Ascending aorta (tissue), 2 donors: ENCODE measurements at regions not wholly inside any gene's neighbourhood (a gene's known extent, or its start where the extent isn't known, plus 50 kb on each side); places are given as distances from the start of the nearest gene placed in this dataset.

ENCODE experiments used
- DNase-seq, 2 donors: peaks; one replicate each; pipeline ENCODE4 v3.0.0-alpha.2; 2019; ENCODE audit warnings: low spot score in 2 of 2
- H3K27ac ChIP-seq, 2 donors: fragments of 200-600 bp; sonication (generic); one replicate each; pipeline ENCODE4 v1.5.1; 2016 to 2017; ENCODE audit warnings: mild to moderate bottlenecking in 1 of 2
- H3K27me3 ChIP-seq: fragments of 200-600 bp; sonication (generic); one replicate; pipeline ENCODE4 v1.5.1; 2017
- H3K36me3 ChIP-seq, 2 donors: fragments of 200-600 bp; sonication (generic); one replicate each; pipeline ENCODE4 v1.5.1; 2016
- H3K4me1 ChIP-seq, 2 donors: fragments of 200-600 bp; sonication (generic); one replicate each; pipeline ENCODE4 v1.5.1; 2016 to 2017; ENCODE audit warnings: mild to moderate bottlenecking in 1 of 2
- H3K4me3 ChIP-seq, 2 donors: fragments of 200-600 bp; sonication (generic); one replicate each; pipeline ENCODE4 v1.5.1; 2016 to 2017; ENCODE audit warnings: mild to moderate bottlenecking in 1 of 2
- H3K9me3 ChIP-seq, 2 donors: fragments of 200-600 bp; sonication (generic); one replicate each; pipeline ENCODE4 v1.5.1; 2016
- intact Hi-C: fragments of 100-400 bp; cut with DNase I; formaldehyde crosslinking; loops from one replicate; pipeline ENCODE4 v1.15.1; 2023
- TF ChIP-seq, protein P1 (sequence below), 3 experiments: fragments of 200-600 bp in 2 of 3; fragments of 450-650 bp in 1 of 3; sonication (generic) in 2 of 3; IDR thresholded peaks; one replicate each; pipeline ENCODE4 v1.5.1; 2016 to 2019; ENCODE audit warnings: antibody characterized with exemption in 3 of 3, mild to moderate bottlenecking in 1 of 3, moderate library complexity in 1 of 3

DNA sequence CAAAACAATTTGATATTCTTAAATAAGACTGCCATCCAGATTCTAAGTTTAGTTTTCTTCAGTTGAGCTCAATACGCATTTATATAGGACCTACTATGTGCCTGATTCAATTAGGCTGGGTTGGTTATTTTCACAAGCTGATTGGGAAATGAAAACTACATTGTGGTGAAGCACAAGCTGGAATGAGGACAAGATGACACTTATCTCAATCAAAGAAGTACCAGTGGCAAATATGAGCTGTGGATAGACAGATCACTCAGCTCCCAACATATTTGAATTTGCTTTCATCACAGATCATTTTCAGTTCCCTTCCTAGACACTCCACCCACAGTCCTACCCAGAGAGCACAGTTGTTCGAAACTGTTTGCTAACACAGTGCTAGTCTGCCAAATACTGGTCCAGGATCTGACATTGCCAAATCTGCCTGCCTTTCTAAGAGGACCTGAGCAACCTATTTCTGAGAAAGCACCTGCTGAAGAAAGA is 74.7 kb downstream of the LLPH start:
- Histone ChIP-seq H3K4me3 (no peak overlapping the region), H3K27me3 (no peaks in the 10 kb centered on the region)

DNA sequence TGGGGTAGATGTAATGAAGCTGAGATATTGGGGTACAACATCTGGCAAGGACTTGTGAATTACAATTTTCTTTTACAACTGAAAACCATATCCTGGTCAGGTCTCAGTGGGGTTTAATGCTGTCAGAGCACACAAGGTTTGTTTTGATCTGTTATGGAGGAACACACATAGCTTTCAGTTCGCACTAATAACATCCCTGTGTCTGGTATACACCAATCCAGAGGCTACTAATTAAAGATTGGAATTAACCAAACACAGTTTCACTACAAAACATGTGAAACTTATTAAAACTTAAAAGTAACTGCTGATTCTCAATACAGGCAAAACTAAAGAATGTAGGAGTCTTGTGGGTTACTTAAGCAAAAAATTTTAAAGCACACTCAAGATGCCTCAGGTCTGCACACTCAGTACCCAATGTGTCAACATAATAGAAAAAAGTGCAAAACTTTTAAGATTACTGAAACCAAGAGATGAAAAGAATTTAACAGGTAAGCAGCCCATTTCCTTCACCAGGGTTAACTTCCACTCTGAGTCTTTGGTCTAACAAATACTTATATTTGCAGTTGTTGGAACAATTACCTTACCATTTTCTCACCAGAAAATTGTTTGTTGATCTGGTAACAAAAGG is 77.4 kb downstream of the LLPH start:
- Histone ChIP-seq H3K4me1 (no peaks in the 10 kb centered on the region), H3K4me3 (no peak overlapping the region), H3K27ac (no peak overlapping the region), H3K9me3 (no peaks in the 10 kb centered on the region), H3K36me3 (no peaks in the 10 kb centered on the region), H3K27me3 (no peaks in the 10 kb centered on the region)
- DNase-seq: no peak
- intact Hi-C loops: no loop called here
- TF ChIP-seq, protein P1, sequence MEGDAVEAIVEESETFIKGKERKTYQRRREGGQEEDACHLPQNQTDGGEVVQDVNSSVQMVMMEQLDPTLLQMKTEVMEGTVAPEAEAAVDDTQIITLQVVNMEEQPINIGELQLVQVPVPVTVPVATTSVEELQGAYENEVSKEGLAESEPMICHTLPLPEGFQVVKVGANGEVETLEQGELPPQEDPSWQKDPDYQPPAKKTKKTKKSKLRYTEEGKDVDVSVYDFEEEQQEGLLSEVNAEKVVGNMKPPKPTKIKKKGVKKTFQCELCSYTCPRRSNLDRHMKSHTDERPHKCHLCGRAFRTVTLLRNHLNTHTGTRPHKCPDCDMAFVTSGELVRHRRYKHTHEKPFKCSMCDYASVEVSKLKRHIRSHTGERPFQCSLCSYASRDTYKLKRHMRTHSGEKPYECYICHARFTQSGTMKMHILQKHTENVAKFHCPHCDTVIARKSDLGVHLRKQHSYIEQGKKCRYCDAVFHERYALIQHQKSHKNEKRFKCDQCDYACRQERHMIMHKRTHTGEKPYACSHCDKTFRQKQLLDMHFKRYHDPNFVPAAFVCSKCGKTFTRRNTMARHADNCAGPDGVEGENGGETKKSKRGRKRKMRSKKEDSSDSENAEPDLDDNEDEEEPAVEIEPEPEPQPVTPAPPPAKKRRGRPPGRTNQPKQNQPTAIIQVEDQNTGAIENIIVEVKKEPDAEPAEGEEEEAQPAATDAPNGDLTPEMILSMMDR (IDR thresholded peaks at IDR 0.05): no peak

More for the DNA sequence above, 74.7 kb downstream of the LLPH start:
- no peak overlapping the region for H3K27ac ChIP-seq
- intact Hi-C loops: no loop called here
- H3K4me1 ChIP-seq: no peaks in the 10 kb centered on the region
- no peaks in the 10 kb centered on the region for H3K9me3 ChIP-seq
- TF ChIP-seq, protein P1 (IDR thresholded peaks at IDR 0.05): no peak
- DNase-seq: no peak
- no peaks in the 10 kb centered on the region for H3K36me3 ChIP-seq

DNA sequence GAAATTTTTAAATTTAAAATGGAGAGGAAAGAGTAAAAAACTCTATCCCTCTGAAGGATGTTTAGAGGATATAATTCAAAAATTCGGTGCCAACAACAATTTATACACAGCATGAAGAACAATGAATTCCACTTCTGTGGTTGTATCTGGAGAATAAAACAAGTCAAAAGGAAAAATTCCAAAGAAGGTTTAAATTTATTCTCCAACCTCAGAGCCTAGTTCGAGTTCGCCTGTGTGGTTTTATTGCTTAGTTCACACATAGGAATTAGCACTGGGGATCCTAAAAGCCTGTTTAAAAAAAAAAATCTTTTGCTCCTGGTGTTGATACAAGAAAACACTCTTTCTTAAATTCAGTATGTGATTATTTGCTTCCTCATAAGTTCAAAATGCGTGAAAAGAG is 79.2 kb downstream of the LLPH start:
- Histone ChIP-seq H3K4me1 (no peaks in the 10 kb centered on the region), H3K4me3 (no peak overlapping the region), H3K27me3 (no peaks in the 10 kb centered on the region), H3K27ac (no peak overlapping the region), H3K36me3 (no peaks in the 10 kb centered on the region), H3K9me3 (no peaks in the 10 kb centered on the region)
- intact Hi-C loops: no loop called here
- DNase-seq: no peak
- TF ChIP-seq, protein P1 (IDR thresholded peaks at IDR 0.05): no peak

DNA sequence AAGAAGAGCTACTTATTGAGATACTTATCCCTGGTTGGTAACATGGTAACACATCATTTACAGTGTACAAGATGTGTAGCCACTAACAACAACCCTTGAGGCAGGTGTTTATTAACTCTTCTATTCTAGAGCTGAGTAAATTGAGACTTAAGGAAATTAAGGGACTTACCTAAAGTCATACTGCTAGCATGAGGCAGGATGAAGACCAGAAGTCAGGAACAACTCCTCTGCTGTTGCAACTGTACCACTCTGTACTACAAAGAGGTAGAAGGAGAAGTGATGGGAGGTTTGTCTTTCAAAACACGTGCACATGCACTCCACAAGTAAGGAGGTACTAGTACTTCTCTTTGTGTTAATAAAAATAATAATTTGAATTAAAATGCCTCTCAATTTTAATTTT is 79.9 kb downstream of the LLPH start:
- Histone ChIP-seq H3K9me3 (no peaks in the 10 kb centered on the region), H3K4me3 (no peak overlapping the region), H3K4me1 (no peaks in the 10 kb centered on the region), H3K27ac (no peak overlapping the region), H3K27me3 (no peaks in the 10 kb centered on the region), H3K36me3 (no peaks in the 10 kb centered on the region)
- intact Hi-C loops: no loop called here
- TF ChIP-seq, protein P1 (IDR thresholded peaks at IDR 0.05): no peak
- DNase-seq: no peak

GRCh38 chr12:66050283-66050576 is 80.3 kb downstream of the LLPH start:
- H3K4me1 ChIP-seq: no peaks in the 10 kb centered on the region
- H3K27ac ChIP-seq: no peak overlapping the region
- no peaks in the 10 kb centered on the region for H3K9me3 ChIP-seq
- DNase-seq: no peak
- no peak overlapping the region for H3K4me3 ChIP-seq
- intact Hi-C loops: no loop called here
- H3K36me3 ChIP-seq: no peaks in the 10 kb centered on the region
- no peaks in the 10 kb centered on the region for H3K27me3 ChIP-seq
- TF ChIP-seq, protein P1 (IDR thresholded peaks at IDR 0.05): no peak
